Neural crest cell (in vitro differentiated cells): ENCODE measurements at regions not wholly inside any gene's neighbourhood (a gene's known extent, or its start where the extent isn't known, plus 50 kb on each side); places are given as distances from the start of the nearest gene placed in this dataset.

ENCODE experiments used
- DNase-seq: peaks from one replicate; pipeline ENCODE4 v3.0.0; 2021; ENCODE audit warnings: low read depth, mixed read lengths, low spot score
- H3K27ac Mint-ChIP-seq: one replicate; pipeline ENCODE4 v1.8.0; 2021; ENCODE audit warnings: mild to moderate bottlenecking, mixed read lengths; ENCODE audit not compliant: unreplicated experiment
- H3K27me3 Mint-ChIP-seq: 2 replicates; pipeline ENCODE4 v1.8.0; 2021; ENCODE audit warnings: low read depth, mild to moderate bottlenecking, mixed read lengths
- H3K36me3 Mint-ChIP-seq: 2 replicates; pipeline ENCODE4 v1.8.0; 2021; ENCODE audit warnings: low read depth, mild to moderate bottlenecking, mixed read lengths
- H3K4me1 Mint-ChIP-seq: 2 replicates; pipeline ENCODE4 v1.8.0; 2021; ENCODE audit warnings: mixed read lengths
- H3K4me3 Mint-ChIP-seq: one replicate; pipeline ENCODE4 v1.8.0; 2021; ENCODE audit warnings: mild to moderate bottlenecking, mixed read lengths
- H3K9me3 Mint-ChIP-seq: 2 replicates; pipeline ENCODE4 v1.8.0; 2021; ENCODE audit warnings: mixed read lengths
- TF ChIP-seq, protein P1 (sequence below): fragments of 200-600 bp; sonication (generic); conservative IDR thresholded peaks from 2 replicates; pipeline ENCODE4 v1.5.0; 2021; ENCODE audit warnings: antibody characterized with exemption, mild to moderate bottlenecking

DNA sequence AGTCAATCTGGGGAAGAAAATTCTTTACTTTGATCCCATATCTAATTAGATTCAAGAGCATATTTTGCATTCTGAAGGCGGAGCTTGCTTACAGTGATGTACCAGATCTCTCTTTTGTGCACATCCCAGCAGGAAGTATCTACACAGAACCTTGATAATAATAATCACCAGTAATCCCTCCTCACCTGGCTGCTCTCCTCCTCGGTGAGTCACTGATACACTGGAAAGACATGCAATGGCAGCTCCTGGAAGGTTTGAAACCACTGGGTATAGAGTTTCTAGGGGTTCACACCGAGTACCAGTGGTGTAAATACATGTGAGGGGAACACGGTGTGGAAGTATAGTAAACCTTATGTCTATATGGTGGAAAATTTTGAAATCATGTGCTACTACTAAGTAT, 205.5 kb upstream of the TARS1 start:
- Mint-ChIP-seq H3K27me3 (no peaks in the 10 kb centered on the region), H3K4me1 (peaks cover 5% of the 10 kb centered on the region)
- TF ChIP-seq, protein P1, sequence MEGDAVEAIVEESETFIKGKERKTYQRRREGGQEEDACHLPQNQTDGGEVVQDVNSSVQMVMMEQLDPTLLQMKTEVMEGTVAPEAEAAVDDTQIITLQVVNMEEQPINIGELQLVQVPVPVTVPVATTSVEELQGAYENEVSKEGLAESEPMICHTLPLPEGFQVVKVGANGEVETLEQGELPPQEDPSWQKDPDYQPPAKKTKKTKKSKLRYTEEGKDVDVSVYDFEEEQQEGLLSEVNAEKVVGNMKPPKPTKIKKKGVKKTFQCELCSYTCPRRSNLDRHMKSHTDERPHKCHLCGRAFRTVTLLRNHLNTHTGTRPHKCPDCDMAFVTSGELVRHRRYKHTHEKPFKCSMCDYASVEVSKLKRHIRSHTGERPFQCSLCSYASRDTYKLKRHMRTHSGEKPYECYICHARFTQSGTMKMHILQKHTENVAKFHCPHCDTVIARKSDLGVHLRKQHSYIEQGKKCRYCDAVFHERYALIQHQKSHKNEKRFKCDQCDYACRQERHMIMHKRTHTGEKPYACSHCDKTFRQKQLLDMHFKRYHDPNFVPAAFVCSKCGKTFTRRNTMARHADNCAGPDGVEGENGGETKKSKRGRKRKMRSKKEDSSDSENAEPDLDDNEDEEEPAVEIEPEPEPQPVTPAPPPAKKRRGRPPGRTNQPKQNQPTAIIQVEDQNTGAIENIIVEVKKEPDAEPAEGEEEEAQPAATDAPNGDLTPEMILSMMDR = no peak

DNA sequence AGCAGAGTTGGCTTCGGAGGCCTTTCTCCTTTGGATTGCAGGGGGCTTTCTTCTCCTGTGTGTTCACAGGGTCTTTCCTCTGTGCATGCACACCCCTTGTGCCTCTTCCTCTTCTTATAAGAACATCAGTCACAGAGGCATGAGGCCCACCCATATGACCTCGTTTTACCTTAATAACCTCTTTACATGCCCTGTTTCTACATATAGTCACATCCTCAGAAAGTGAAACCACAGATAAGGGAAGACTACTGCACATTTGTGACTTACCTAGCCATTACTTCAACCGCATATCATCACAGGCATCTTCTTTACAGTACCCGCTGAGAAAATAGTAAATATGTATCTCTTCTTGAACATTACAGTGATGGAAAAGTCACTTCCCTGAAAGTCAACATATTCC, 204.9 kb upstream of the TARS1 start:
- H3K27me3 Mint-ChIP-seq = no peaks in the 10 kb centered on the region
- no peak overlapping the region for H3K27ac Mint-ChIP-seq
- no peaks in the 10 kb centered on the region for H3K4me1 Mint-ChIP-seq
- TF ChIP-seq, protein P1 = no peak
- DNase-seq = no peak
- H3K36me3 Mint-ChIP-seq = no peaks in the 10 kb centered on the region
- no peak overlapping the region for H3K4me3 Mint-ChIP-seq
- peaks cover 2% of the 10 kb centered on the region for H3K9me3 Mint-ChIP-seq

More for the DNA sequence above, 205.5 kb upstream of the TARS1 start:
- Mint-ChIP-seq H3K27ac (no peak overlapping the region), H3K9me3 (peaks cover 2% of the 10 kb centered on the region), H3K36me3 (no peaks in the 10 kb centered on the region), H3K4me3 (no peak overlapping the region)
- DNase-seq = no peak

- H3K4me3 Mint-ChIP-seq = no peak overlapping the region
- H3K4me1 Mint-ChIP-seq = peaks cover 10% of the 10 kb centered on the region
- peaks cover 2% of the 10 kb centered on the region for H3K9me3 Mint-ChIP-seq
- no peak for DNase-seq
- no peaks in the 10 kb centered on the region for H3K36me3 Mint-ChIP-seq
- TF ChIP-seq, protein P1 = no peak
- H3K27me3 Mint-ChIP-seq = no peaks in the 10 kb centered on the region
- H3K27ac Mint-ChIP-seq = no peak overlapping the region
Observed at GRCh38 chr5:33237471-33237870, 203.3 kb upstream of the TARS1 start.

GRCh38 chr5:33238826-33239695, 201.7 kb upstream of the TARS1 start:
- Mint-ChIP-seq H3K4me1 (peaks cover 10% of the 10 kb centered on the region), H3K9me3 (peaks cover 2% of the 10 kb centered on the region), H3K27ac (no peak overlapping the region), H3K36me3 (no peaks in the 10 kb centered on the region), H3K4me3 (no peak overlapping the region), H3K27me3 (no peaks in the 10 kb centered on the region)
- TF ChIP-seq, protein P1 = no peak
- DNase-seq = no peak

DNA sequence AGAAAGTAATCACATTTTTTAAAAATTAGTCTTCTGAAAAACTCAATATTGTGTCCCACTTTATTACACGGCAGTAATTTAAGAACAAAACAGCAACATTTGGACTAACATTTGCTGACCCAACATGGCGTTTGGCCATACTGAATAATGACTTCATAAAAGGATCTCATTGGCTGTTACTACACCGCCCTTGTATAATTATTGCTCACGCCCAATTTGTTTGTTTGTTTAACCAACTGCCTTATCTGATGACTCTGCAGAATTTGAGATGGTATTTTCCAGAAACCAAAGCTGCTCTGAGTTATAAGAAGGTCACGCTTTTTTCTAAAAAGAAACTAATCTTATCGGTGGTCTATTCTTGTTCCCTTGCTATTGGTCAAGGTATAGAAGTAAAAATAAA, 200.2 kb upstream of the TARS1 start:
- TF ChIP-seq, protein P1 = no peak
- Mint-ChIP-seq H3K27ac (no peak overlapping the region), H3K9me3 (no peaks in the 10 kb centered on the region), H3K36me3 (no peaks in the 10 kb centered on the region), H3K4me1 (peaks cover 10% of the 10 kb centered on the region), H3K4me3 (no peak overlapping the region), H3K27me3 (no peaks in the 10 kb centered on the region)
- DNase-seq = no peak
